GM10266 (cell line): ENCODE measurements at regions not wholly inside any gene's neighbourhood (a gene's known extent, or its start where the extent isn't known, plus 50 kb on each side); places are given as distances from the start of the nearest gene placed in this dataset.

ENCODE experiments used
- DNase-seq: peaks from one replicate; pipeline ENCODE4 v3.0.0; 2012; ENCODE audit errors: extremely low spot score
- TF ChIP-seq, protein P1 (sequence below): IDR thresholded peaks from 2 replicates; pipeline ENCODE4 v1.5.1; 2012; ENCODE audit warnings: mild to moderate bottlenecking, low read depth; ENCODE audit not compliant: control insufficient read depth, insufficient read depth; ENCODE audit errors: missing control alignments

GRCh38 chr5:60295423-60295822 is 401.9 kb upstream of the PDE4D start:
- peak; percentile 8 for DNase-seq

DNA sequence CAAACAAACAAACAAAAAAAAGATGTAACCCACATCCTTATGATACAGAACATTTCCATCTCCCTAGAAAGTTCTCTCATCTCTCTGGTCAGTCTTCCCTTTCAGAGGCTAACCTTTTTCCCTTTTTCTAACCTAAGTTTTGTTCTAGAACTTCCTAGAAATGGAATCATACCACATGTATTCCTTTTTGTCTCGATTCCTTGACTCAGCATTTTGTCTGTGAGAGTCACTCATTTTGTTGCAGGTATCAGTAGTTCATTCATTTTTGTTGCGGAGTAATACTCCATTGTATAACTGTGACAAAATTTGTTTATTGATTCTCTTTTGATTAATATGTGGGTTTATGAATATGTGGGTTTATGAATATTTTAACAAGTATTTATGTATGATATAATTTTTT is 400.0 kb upstream of the PDE4D start:
- DNase-seq, result no peak
- TF ChIP-seq, protein P1, sequence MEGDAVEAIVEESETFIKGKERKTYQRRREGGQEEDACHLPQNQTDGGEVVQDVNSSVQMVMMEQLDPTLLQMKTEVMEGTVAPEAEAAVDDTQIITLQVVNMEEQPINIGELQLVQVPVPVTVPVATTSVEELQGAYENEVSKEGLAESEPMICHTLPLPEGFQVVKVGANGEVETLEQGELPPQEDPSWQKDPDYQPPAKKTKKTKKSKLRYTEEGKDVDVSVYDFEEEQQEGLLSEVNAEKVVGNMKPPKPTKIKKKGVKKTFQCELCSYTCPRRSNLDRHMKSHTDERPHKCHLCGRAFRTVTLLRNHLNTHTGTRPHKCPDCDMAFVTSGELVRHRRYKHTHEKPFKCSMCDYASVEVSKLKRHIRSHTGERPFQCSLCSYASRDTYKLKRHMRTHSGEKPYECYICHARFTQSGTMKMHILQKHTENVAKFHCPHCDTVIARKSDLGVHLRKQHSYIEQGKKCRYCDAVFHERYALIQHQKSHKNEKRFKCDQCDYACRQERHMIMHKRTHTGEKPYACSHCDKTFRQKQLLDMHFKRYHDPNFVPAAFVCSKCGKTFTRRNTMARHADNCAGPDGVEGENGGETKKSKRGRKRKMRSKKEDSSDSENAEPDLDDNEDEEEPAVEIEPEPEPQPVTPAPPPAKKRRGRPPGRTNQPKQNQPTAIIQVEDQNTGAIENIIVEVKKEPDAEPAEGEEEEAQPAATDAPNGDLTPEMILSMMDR, result no peak

More at GRCh38 chr5:60295423-60295822, 401.9 kb upstream of the PDE4D start:
- TF ChIP-seq, protein P1, result peak; percentile 57

GRCh38 chr5:60287174-60287771 is 393.7 kb upstream of the PDE4D start:
- TF ChIP-seq, protein P1, result peak; percentile 53
- DNase-seq, result peak; percentile 28

DNA sequence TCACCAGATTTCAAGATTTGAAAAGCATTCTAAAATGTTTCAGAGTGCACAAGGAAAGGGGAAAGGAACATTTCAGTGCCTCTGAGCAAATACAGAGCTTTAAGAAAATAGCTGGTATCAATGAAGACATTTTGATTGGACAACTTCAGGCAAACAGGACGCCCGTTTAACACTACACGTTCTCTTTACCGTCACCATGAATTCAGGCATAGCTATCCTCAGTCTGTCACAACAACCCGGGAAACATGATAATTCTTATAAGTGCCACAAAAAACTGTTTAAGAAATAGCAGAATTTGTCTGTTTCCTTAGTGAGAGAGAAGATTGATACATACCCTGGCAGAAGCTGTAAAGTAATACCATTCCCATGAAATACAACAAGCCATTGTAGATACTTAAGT is 392.4 kb upstream of the PDE4D start:
- no peak for DNase-seq
- TF ChIP-seq, protein P1, result no peak

- DNase-seq, result no peak
- TF ChIP-seq, protein P1, result no peak
Observed at GRCh38 chr5:60280943-60281342, 387.4 kb upstream of the PDE4D start.

DNA sequence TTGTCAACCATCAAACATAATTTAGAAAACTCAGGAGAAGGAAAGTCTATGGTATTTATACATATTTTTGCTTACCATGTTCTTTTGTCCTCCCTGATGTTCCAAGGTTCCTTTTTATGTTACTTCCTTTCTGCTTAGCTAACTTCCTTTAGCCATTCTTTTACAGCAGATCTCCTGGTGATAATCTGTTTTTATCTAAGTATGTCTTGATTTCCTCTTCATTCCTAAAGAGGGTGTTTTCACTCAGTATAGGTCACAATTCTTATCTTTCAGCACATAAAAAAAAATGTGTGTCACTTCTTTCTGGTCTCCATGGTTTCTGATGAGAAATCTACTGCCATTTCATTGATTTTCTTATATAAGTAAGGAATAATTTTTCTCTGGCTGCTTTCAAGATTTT is 384.4 kb upstream of the PDE4D start:
- TF ChIP-seq, protein P1, result no peak
- DNase-seq, result no peak

DNA sequence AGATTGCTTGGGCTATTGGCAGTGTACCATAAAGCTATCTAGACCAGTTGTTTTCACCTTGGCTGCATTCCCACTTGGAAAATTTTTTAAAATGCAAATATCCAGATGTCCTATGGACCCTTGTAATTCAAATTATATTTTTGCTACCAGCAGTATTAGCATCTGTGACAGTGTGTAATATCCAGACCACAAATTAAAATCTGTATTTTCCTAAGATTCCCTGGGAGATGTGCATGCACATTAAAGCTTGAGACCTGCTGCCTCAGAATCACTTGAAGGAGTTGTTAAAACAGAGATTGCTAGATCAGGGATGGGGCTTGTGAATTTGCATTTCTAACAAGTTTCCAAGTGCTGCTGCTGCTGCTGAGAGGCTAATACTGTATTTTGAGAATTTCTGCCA is 381.2 kb upstream of the PDE4D start:
- DNase-seq, result no peak
- TF ChIP-seq, protein P1, result no peak
